SU-DHL-6 (cell line): ENCODE measurements at regions not wholly inside any gene's neighbourhood (a gene's known extent, or its start where the extent isn't known, plus 50 kb on each side); places are given as distances from the start of the nearest gene placed in this dataset.
A peak's percentile ranks its signal among the peaks of the same experiment; 100 is the strongest.
"Not testable (repeated sequence)": the region's sequence is repeated elsewhere in the genome, so short reads cannot be mapped to it uniquely, and the experiment has no call there.

Experiments used
- H2AFZ ChIP-seq: fragments of 200-600 bp; sonication (generic); 2 replicates; pipeline ENCODE4 v1.6.1; 2014; ENCODE audit warnings: low read depth, mild to moderate bottlenecking, moderate library complexity, mixed read lengths, antibody characterized with exemption, low read length; ENCODE audit not compliant: severe bottlenecking
- H3F3A ChIP-seq: fragments of 200-600 bp; shearing (Covaris generic); 2 replicates; pipeline ENCODE4 v1.6.0; 2016; ENCODE audit warnings: antibody characterized with exemption, mild to moderate bottlenecking; ENCODE audit not compliant: insufficient read depth
- H3K27ac ChIP-seq: fragments of 200-600 bp; sonication (generic); 2 replicates; pipeline ENCODE4 v1.5.1; 2016; ENCODE audit warnings: low read depth, mild to moderate bottlenecking, low read length, moderate library complexity, mixed read lengths
- H3K27me3 ChIP-seq: fragments of 200-600 bp; sonication (generic), shearing (Covaris generic); 2 replicates; pipeline ENCODE4 v1.6.0; 2014; ENCODE audit warnings: mild to moderate bottlenecking, low read length
- H3K36me3 ChIP-seq: fragments of 200-600 bp; sonication (generic); 2 replicates; pipeline ENCODE4 v1.6.1; 2014; ENCODE audit warnings: mild to moderate bottlenecking, low read length, mixed read lengths
- H3K4me2 ChIP-seq: fragments of 300-600, 200-600 bp; shearing (Covaris generic), sonication (generic); 2 replicates; pipeline ENCODE4 v1.6.0; 2014; ENCODE audit warnings: low read length, low read depth, mild to moderate bottlenecking; ENCODE audit not compliant: poor library complexity, severe bottlenecking
- H3K4me3 ChIP-seq: fragments of 200-600 bp; sonication (generic); 2 replicates; pipeline ENCODE4 v1.5.1; 2014; ENCODE audit warnings: antibody characterized with exemption, low read length, mild to moderate bottlenecking, mixed read lengths; ENCODE audit not compliant: insufficient read depth, poor library complexity, severe bottlenecking
- H3K79me2 ChIP-seq: fragments of 200-600 bp; sonication (generic); 2 replicates; pipeline ENCODE4 v1.6.1; 2014; ENCODE audit warnings: mild to moderate bottlenecking, low read length, moderate library complexity; ENCODE audit not compliant: insufficient read depth
- H3K9ac ChIP-seq: fragments of 200-600 bp; sonication (generic); 2 replicates; pipeline ENCODE4 v1.7.0; 2014; ENCODE audit warnings: mild to moderate bottlenecking, low read length
- H3K9me2 ChIP-seq: fragments of 200-600 bp; sonication (generic); replicated peaks from 2 replicates; pipeline ENCODE4 v1.6.1; 2014; ENCODE audit warnings: low read length; ENCODE audit not compliant: insufficient read depth
- H3K9me3 ChIP-seq: fragments of 200-600 bp; sonication (generic); 2 replicates; pipeline ENCODE4 v1.6.1; 2014; ENCODE audit warnings: low read length, mixed read lengths; ENCODE audit not compliant: insufficient read depth
- H4K20me1 ChIP-seq: fragments of 200-600 bp; sonication (generic); 2 replicates; pipeline ENCODE4 v1.6.1; 2014; ENCODE audit warnings: low read depth, mild to moderate bottlenecking, antibody characterized with exemption, low read length, moderate library complexity, mixed read lengths
- CTCF ChIP-seq: fragments of 200-600 bp; sonication (generic); IDR thresholded peaks from one replicate; pipeline ENCODE4 v1.5.1; 2017; ENCODE audit warnings: antibody characterized with exemption, mild to moderate bottlenecking, low read length, moderate library complexity; ENCODE audit not compliant: insufficient read depth, poor library complexity, severe bottlenecking
- EZH2phosphoT487 ChIP-seq: fragments of 200-600 bp; sonication (generic), shearing (Covaris generic); conservative IDR thresholded peaks from 2 replicates; pipeline ENCODE4 v1.6.1; 2018; ENCODE audit warnings: mild to moderate bottlenecking, antibody characterized with exemption, low read length, moderate library complexity, mixed read lengths

- Histone ChIP-seq H3K9ac (peak overlapping the region; percentile 23), H3K4me3 (peak overlapping the region; percentile 11), H4K20me1 (no peaks in the 10 kb centered on the region), H3K79me2 (peaks cover 14% of the 10 kb centered on the region; the same call in 1 of the 2 replicates), H3F3A (peaks cover 21% of the 10 kb centered on the region), H3K4me2 (peak overlapping the region; percentile 56), H3K9me3 (no peaks in the 10 kb centered on the region), H2AFZ (peak overlapping the region; percentile 100), H3K27me3 (no peaks in the 10 kb centered on the region), H3K27ac (no peak overlapping the region), H3K36me3 (no peaks in the 10 kb centered on the region), H3K9me2 (no peaks in the 10 kb centered on the region)
- no peak for TF ChIP-seq EZH2phosphoT487
- no peak for TF ChIP-seq CTCF
These were observed 121.0 kb downstream of the MRPL57 start for GRCh38 chr13:21297447-21297846.

GRCh38 chr13:21297914-21298831 is 121.7 kb downstream of the MRPL57 start:
- peak overlapping the region; percentile 66 for H3K9ac ChIP-seq
- H3K4me2 ChIP-seq = peak overlapping the region; percentile 96
- H3K36me3 ChIP-seq = no peaks in the 10 kb centered on the region
- H3K9me3 ChIP-seq = no peaks in the 10 kb centered on the region
- TF ChIP-seq EZH2phosphoT487 (no peak), CTCF (peak; percentile 71)
- H3K27me3 ChIP-seq = no peaks in the 10 kb centered on the region
- H4K20me1 ChIP-seq = no peaks in the 10 kb centered on the region
- peak overlapping the region; percentile 54 for H3K27ac ChIP-seq
- H3K4me3 ChIP-seq = peak overlapping the region; percentile 90
- peak overlapping the region; percentile 100 for H2AFZ ChIP-seq
- peaks cover 21% of the 10 kb centered on the region for H3F3A ChIP-seq
- H3K9me2 ChIP-seq = no peaks in the 10 kb centered on the region
- H3K79me2 ChIP-seq = peaks cover 14% of the 10 kb centered on the region; the same call in 1 of the 2 replicates

- H3K9ac ChIP-seq = no peak overlapping the region
- H3K4me2 ChIP-seq = no peak overlapping the region
- no peak overlapping the region for H2AFZ ChIP-seq
- no peak overlapping the region for H3K4me3 ChIP-seq
- TF ChIP-seq CTCF (no peak), EZH2phosphoT487 (no peak)
- H3K27ac ChIP-seq = no peak overlapping the region
- no peaks in the 10 kb centered on the region for H4K20me1 ChIP-seq
- H3K9me3 ChIP-seq = no peaks in the 10 kb centered on the region
- H3K27me3 ChIP-seq = no peaks in the 10 kb centered on the region
- H3K36me3 ChIP-seq = no peaks in the 10 kb centered on the region
- no peaks in the 10 kb centered on the region for H3F3A ChIP-seq
- H3K79me2 ChIP-seq = peaks cover 8% of the 10 kb centered on the region; the same call in 1 of the 2 replicates
- no peaks in the 10 kb centered on the region for H3K9me2 ChIP-seq
These were observed 127.8 kb downstream of the MRPL57 start for GRCh38 chr13:21304256-21304655.

GRCh38 chr13:21306300-21307073 is 130.0 kb downstream of the MRPL57 start:
- H2AFZ ChIP-seq, H3K4me3 ChIP-seq, H3K4me2 ChIP-seq, H3K36me3 ChIP-seq, H3F3A ChIP-seq, H3K9me3 ChIP-seq, H3K27ac ChIP-seq, H4K20me1 ChIP-seq, H3K9ac ChIP-seq, H3K79me2 ChIP-seq, H3K27me3 ChIP-seq, H3K9me2 ChIP-seq: not testable (repeated sequence)

GRCh38 chr13:21307158-21307557 is 130.7 kb downstream of the MRPL57 start:
- H3K27me3 ChIP-seq, H3K4me2 ChIP-seq, H3K27ac ChIP-seq, H3K36me3 ChIP-seq, H3K9me2 ChIP-seq, H3F3A ChIP-seq, H3K9me3 ChIP-seq, H2AFZ ChIP-seq, H3K4me3 ChIP-seq, H4K20me1 ChIP-seq, H3K9ac ChIP-seq, H3K79me2 ChIP-seq: not testable (repeated sequence)
